Loucy (cell line): ENCODE measurements at regions not wholly inside any gene's neighbourhood (a gene's known extent, or its start where the extent isn't known, plus 50 kb on each side); places are given as distances from the start of the nearest gene placed in this dataset.

ENCODE experiments used
- H2AFZ ChIP-seq: fragments of 200-600 bp; sonication (generic); 2 replicates; pipeline ENCODE4 v1.6.0; 2016; ENCODE audit warnings: antibody characterized with exemption, mild to moderate bottlenecking, low read length, moderate library complexity
- H3F3A ChIP-seq: fragments of 200-600 bp; 2 replicates; pipeline ENCODE4 v1.6.0; 2016; ENCODE audit warnings: antibody characterized with exemption, low read depth, mild to moderate bottlenecking
- H3K27me3 ChIP-seq: fragments of 200-600 bp; sonication (generic); 2 replicates; pipeline ENCODE4 v1.6.1; 2014; ENCODE audit warnings: low read length, mild to moderate bottlenecking; ENCODE audit not compliant: insufficient read depth, poor library complexity, severe bottlenecking
- H3K36me3 ChIP-seq: fragments of 200-600 bp; sonication (generic); 2 replicates; pipeline ENCODE4 v1.6.1; 2016; ENCODE audit warnings: low read length; ENCODE audit not compliant: insufficient read depth
- H3K4me1 ChIP-seq: fragments of 200-600 bp; sonication (generic); 2 replicates; pipeline ENCODE4 v1.5.1; 2014; ENCODE audit warnings: low read length, mild to moderate bottlenecking; ENCODE audit not compliant: insufficient read depth, poor library complexity, severe bottlenecking
- H3K4me2 ChIP-seq: fragments of 200-600 bp; sonication (generic); 2 replicates; pipeline ENCODE4 v1.6.0; 2014; ENCODE audit warnings: antibody characterized with exemption, low read length, low read depth, mild to moderate bottlenecking; ENCODE audit not compliant: poor library complexity, severe bottlenecking
- H3K4me3 ChIP-seq: fragments of 200-600 bp; sonication (generic); 2 replicates; pipeline ENCODE4 v1.5.1; 2014; ENCODE audit warnings: low read length, mild to moderate bottlenecking, mixed read lengths; ENCODE audit not compliant: poor library complexity, severe bottlenecking
- H3K79me2 ChIP-seq: fragments of 200-600 bp; sonication (generic); 2 replicates; pipeline ENCODE4 v1.6.1; 2014; ENCODE audit warnings: low read length; ENCODE audit not compliant: insufficient read depth
- H3K9ac ChIP-seq: fragments of 200-600 bp; sonication (generic); 2 replicates; pipeline ENCODE4 v1.6.0; 2014; ENCODE audit warnings: mild to moderate bottlenecking, low read depth, low read length, moderate library complexity; ENCODE audit not compliant: poor library complexity, severe bottlenecking
- H3K9me2 ChIP-seq: fragments of 200-600 bp; sonication (generic); replicated peaks from 2 replicates; pipeline ENCODE4 v1.6.1; 2016; ENCODE audit warnings: low read depth, low read length, mixed read lengths
- H3K9me3 ChIP-seq: fragments of 200-600 bp; sonication (generic); 2 replicates; pipeline ENCODE4 v1.6.1; 2014; ENCODE audit warnings: mild to moderate bottlenecking, antibody characterized with exemption, low read length, low read depth; ENCODE audit not compliant: insufficient read depth
- H4K20me1 ChIP-seq: fragments of 200-600 bp; sonication (generic); 2 replicates; pipeline ENCODE4 v1.6.0; 2014; ENCODE audit warnings: antibody characterized with exemption, low read length, mild to moderate bottlenecking; ENCODE audit not compliant: insufficient read depth, poor library complexity, severe bottlenecking
- CTCF ChIP-seq: fragments of 200-600 bp; sonication (generic); conservative IDR thresholded peaks from 2 replicates; pipeline ENCODE4 v1.5.1; 2014; ENCODE audit warnings: mild to moderate bottlenecking, antibody characterized with exemption, low read length
- EZH2phosphoT487 ChIP-seq: fragments of 200-600 bp; IDR thresholded peaks from 2 replicates; pipeline ENCODE4 v1.6.1; 2018; ENCODE audit warnings: antibody characterized with exemption, mild to moderate bottlenecking, moderate library complexity, borderline replicate concordance

- TF ChIP-seq EZH2phosphoT487 (no peak), CTCF (no peak)
- Histone ChIP-seq H3K9me3 (no peaks in the 10 kb centered on the region), H3K4me1 (no peaks in the 10 kb centered on the region), H3K4me2 (no peak overlapping the region), H2AFZ (no peak overlapping the region), H3K4me3 (no peak overlapping the region), H3K9ac (no peak overlapping the region), H3K36me3 (no peaks in the 10 kb centered on the region), H3F3A (no peaks in the 10 kb centered on the region), H3K79me2 (no peaks in the 10 kb centered on the region), H3K9me2 (no peaks in the 10 kb centered on the region), H3K27me3 (no peaks in the 10 kb centered on the region), H4K20me1 (no peaks in the 10 kb centered on the region)
Observed at GRCh38 chr15:96442076-96442475, 111.6 kb downstream of the NR2F2 start.

DNA sequence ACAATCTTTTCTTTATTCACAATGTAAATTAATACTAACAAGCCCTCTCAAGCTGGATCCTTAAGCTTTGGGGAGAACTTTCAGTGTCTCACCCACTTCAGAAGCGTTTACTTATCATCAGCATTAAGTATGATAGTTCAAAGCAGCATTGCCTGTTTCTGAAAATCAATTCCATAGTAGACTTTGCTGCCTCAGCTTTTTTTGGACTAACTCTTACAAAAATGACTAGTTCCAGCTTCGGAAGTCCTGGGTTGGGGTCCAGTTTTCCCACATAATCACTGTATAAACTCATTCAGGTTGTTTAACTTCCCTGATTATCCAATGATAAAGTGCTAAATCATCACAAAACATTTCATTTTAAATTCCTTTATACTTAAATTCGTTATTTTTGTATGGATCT, 114.4 kb downstream of the NR2F2 start:
- Histone ChIP-seq H3K9me3 (no peaks in the 10 kb centered on the region), H3K9me2 (no peaks in the 10 kb centered on the region), H3K4me2 (no peak overlapping the region), H3F3A (no peaks in the 10 kb centered on the region), H3K27me3 (no peaks in the 10 kb centered on the region), H4K20me1 (no peaks in the 10 kb centered on the region), H3K4me3 (no peak overlapping the region), H3K9ac (no peak overlapping the region), H3K36me3 (no peaks in the 10 kb centered on the region), H3K79me2 (no peaks in the 10 kb centered on the region), H2AFZ (no peak overlapping the region), H3K4me1 (no peaks in the 10 kb centered on the region)
- TF ChIP-seq CTCF (no peak), EZH2phosphoT487 (no peak)

- Histone ChIP-seq H3K27me3 (no peaks in the 10 kb centered on the region), H3K4me1 (no peaks in the 10 kb centered on the region), H3K4me2 (no peak overlapping the region), H3K9me2 (no peaks in the 10 kb centered on the region), H3K79me2 (no peaks in the 10 kb centered on the region), H3K4me3 (no peak overlapping the region), H3K9ac (no peak overlapping the region), H3F3A (no peaks in the 10 kb centered on the region), H4K20me1 (no peaks in the 10 kb centered on the region), H2AFZ (no peak overlapping the region), H3K36me3 (no peaks in the 10 kb centered on the region), H3K9me3 (no peaks in the 10 kb centered on the region)
- TF ChIP-seq CTCF (no peak), EZH2phosphoT487 (no peak)
Observed at GRCh38 chr15:96448923-96449322, 118.4 kb downstream of the NR2F2 start.
